MCF 10A (cell line): ENCODE measurements at regions not wholly inside any gene's neighbourhood (a gene's known extent, or its start where the extent isn't known, plus 50 kb on each side); places are given as distances from the start of the nearest gene placed in this dataset.

ENCODE experiments used
- BruUV-seq: library from RNA; stranded (reverse); fragments of 400-500 nt; replicated peaks from 2 replicates; lab custom pipeline; 2021; lab: Mats Ljungman, UMichigan
- CTCF ChIA-PET: fragments of 300-600 bp; sonication (Branson Sonifier 250); formaldehyde crosslinking; extraction: SDS; loops from one replicate; lab custom pipeline; 2021; ENCODE audit warnings: antibody characterized with exemption, inconsistent platforms; lab: Yijun Ruan, JAX
- POLR2A ChIA-PET: fragments of 300-600, 350-650 bp; sonication (Branson Sonifier 250); formaldehyde crosslinking; extraction: SDS; loops from one replicate; lab custom pipeline; 2020; ENCODE audit warnings: antibody characterized with exemption, inconsistent platforms; lab: Yijun Ruan, JAX
- DNase-seq: peaks from one replicate; pipeline ENCODE4 v3.0.0-alpha.2; 2018; ENCODE audit not compliant: unreplicated experiment
- H3K27ac Mint-ChIP-seq: one replicate; pipeline ENCODE4 v1.8.0; 2022; ENCODE audit warnings: mild to moderate bottlenecking, low read depth, mixed read lengths; ENCODE audit not compliant: unreplicated experiment
- H3K27me3 Mint-ChIP-seq: one replicate; pipeline ENCODE4 v1.8.0; 2022; ENCODE audit warnings: mixed read lengths; ENCODE audit not compliant: insufficient read depth, unreplicated experiment
- H3K36me3 Mint-ChIP-seq: one replicate; pipeline ENCODE4 v1.8.0; 2022; ENCODE audit warnings: mild to moderate bottlenecking, moderate library complexity, mixed read lengths; ENCODE audit not compliant: insufficient read depth, unreplicated experiment
- H3K4me1 Mint-ChIP-seq: one replicate; pipeline ENCODE4 v1.8.0; 2022; ENCODE audit warnings: mixed read lengths; ENCODE audit not compliant: insufficient read depth, unreplicated experiment
- H3K4me3 Mint-ChIP-seq: one replicate; pipeline ENCODE4 v1.8.0; 2022; ENCODE audit warnings: mild to moderate bottlenecking, moderate library complexity, mixed read lengths; ENCODE audit not compliant: unreplicated experiment
- H3K9me3 Mint-ChIP-seq: one replicate; pipeline ENCODE4 v1.8.0; 2022; ENCODE audit warnings: mixed read lengths; ENCODE audit not compliant: unreplicated experiment
- intact Hi-C: fragments of 100-400 bp; cut with micrococcal nuclease; formaldehyde crosslinking; loops from 2 replicates; pipeline ENCODE4 v1.14.1; 2022
- TF ChIP-seq, protein P1 (sequence below): fragments of 200-600 bp; IDR thresholded peaks from one replicate; pipeline ENCODE4 v1.8.0; 2022; ENCODE audit warnings: antibody characterized with exemption, mild to moderate bottlenecking; ENCODE audit not compliant: unreplicated experiment

DNA sequence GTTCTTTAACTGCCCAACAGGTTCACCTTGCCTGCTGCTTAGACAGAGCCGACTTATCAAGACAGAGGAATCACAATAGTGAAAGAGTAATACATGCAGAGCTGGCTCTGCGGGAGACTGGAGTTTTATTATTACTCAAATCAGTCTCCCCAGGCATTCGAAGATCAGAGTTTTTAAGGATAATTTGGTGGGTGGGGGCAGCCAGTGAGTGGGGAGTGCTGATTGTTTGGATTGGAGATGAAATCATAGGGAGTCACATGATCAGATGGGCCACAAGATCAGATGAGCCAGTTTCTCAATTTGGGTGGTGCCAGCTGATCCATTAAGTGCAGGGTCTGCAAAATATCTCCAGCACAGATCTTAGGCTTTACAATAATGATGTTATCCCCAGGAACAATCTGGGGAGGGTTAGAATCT lies 131.3 kb downstream of the AKR1D1 start:
- no peak overlapping the region for H3K4me3 Mint-ChIP-seq
- H3K27ac Mint-ChIP-seq, result no peak overlapping the region
- no peaks in the 10 kb centered on the region for H3K36me3 Mint-ChIP-seq
- TF ChIP-seq, protein P1, sequence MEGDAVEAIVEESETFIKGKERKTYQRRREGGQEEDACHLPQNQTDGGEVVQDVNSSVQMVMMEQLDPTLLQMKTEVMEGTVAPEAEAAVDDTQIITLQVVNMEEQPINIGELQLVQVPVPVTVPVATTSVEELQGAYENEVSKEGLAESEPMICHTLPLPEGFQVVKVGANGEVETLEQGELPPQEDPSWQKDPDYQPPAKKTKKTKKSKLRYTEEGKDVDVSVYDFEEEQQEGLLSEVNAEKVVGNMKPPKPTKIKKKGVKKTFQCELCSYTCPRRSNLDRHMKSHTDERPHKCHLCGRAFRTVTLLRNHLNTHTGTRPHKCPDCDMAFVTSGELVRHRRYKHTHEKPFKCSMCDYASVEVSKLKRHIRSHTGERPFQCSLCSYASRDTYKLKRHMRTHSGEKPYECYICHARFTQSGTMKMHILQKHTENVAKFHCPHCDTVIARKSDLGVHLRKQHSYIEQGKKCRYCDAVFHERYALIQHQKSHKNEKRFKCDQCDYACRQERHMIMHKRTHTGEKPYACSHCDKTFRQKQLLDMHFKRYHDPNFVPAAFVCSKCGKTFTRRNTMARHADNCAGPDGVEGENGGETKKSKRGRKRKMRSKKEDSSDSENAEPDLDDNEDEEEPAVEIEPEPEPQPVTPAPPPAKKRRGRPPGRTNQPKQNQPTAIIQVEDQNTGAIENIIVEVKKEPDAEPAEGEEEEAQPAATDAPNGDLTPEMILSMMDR, result no peak
- H3K27me3 Mint-ChIP-seq, result no peaks in the 10 kb centered on the region
- no TSS peak for BruUV-seq
- no peaks in the 10 kb centered on the region for H3K9me3 Mint-ChIP-seq
- peaks cover 14% of the 10 kb centered on the region for H3K4me1 Mint-ChIP-seq
- POLR2A ChIA-PET, result interaction anchor here (0.8 kb wide), 1 partner anchor 16 kb away, joined by 3 read pairs; no protein-coding TSS in a partner anchor
- no peak for DNase-seq
- CTCF ChIA-PET, result no interaction called here
- intact Hi-C loops, result no loop called here

DNA sequence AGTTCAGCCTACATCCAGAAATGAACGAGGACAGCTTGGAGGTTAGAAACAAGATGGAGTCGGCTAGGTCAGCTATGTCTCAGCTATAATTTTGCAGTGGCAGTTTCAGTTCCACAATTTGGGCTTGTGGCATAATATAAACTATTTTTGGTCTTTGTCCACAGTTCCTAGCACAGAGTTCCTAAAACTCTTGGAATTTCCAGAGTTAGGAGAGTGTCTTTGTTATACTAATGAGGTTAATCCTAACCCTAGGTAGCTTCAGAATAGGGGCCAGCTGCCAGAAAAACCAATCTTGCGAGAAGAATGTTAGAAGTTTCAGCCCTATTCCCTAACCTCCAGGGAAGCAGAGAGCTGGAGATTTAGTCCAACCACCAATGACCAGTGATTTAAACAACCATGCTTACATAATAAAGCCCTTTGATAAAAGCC lies 131.9 kb downstream of the AKR1D1 start:
- intact Hi-C loops, result no loop called here

DNA sequence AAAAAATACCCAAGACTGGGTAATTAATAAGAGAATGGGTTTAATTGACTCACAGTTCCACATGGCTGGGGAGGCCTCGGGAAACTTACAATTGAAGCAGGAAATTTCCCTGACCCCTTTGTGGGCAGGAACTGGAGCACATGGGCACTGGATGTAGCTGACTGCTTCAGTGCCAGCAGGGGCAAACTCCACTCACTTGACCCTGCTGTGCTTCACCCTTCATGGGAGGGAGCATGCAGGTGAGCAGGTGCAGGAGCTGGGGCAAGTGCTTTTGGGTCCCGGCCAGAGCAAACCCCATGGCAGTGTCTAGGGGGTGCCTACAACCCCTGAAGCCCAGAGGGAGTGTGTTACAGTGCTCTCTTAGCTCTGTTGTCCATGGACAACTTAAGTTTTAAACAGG lies 132.6 kb downstream of the AKR1D1 start:
- Mint-ChIP-seq H3K4me1 (peaks cover 14% of the 10 kb centered on the region), H3K4me3 (no peak overlapping the region), H3K27ac (no peak overlapping the region), H3K36me3 (no peaks in the 10 kb centered on the region), H3K9me3 (no peaks in the 10 kb centered on the region), H3K27me3 (no peaks in the 10 kb centered on the region)
- intact Hi-C loops, result no loop called here
- BruUV-seq, result no TSS peak
- CTCF ChIA-PET, result interaction anchor here (0.6 to 0.8 kb wide), 4 partner anchors 8 to 605 kb away, joined by 3 to 4 read pairs (median 3); no protein-coding TSS in a partner anchor
- TF ChIP-seq, protein P1, result no peak
- POLR2A ChIA-PET, result no interaction called here
- DNase-seq, result no peak

More for the DNA sequence above, 131.9 kb downstream of the AKR1D1 start:
- POLR2A ChIA-PET, result no interaction called here
- Mint-ChIP-seq H3K27ac (no peak overlapping the region), H3K27me3 (no peaks in the 10 kb centered on the region), H3K36me3 (no peaks in the 10 kb centered on the region), H3K9me3 (no peaks in the 10 kb centered on the region), H3K4me1 (peaks cover 14% of the 10 kb centered on the region), H3K4me3 (no peak overlapping the region)
- TF ChIP-seq, protein P1, result no peak
- CTCF ChIA-PET, result interaction anchor here (0.8 kb wide), 1 partner anchor 550 kb away, joined by 3 read pairs; no protein-coding TSS in a partner anchor
- no TSS peak for BruUV-seq
- DNase-seq, result no peak

DNA sequence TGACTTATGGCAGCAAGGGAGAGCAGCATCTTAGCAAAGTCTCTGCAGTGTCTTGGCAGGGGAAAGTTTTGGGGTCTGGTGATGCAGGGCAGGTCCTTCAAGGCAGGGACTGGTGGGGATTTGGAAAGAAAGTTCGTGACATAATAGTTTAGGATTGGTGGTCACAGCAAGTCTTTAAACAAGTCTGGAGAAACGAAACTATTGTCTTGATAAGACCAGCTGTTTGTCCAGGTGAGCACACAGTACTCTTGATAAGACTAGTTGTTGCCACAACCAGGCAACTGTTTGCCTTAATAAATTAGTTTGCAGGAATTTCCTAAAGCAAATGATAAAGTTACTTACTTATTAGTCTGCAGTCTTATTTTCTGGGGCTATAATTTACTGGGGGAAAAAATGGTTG lies 136.1 kb downstream of the AKR1D1 start:
- Mint-ChIP-seq H3K4me3 (no peak overlapping the region), H3K27me3 (no peaks in the 10 kb centered on the region), H3K9me3 (no peaks in the 10 kb centered on the region), H3K4me1 (no peaks in the 10 kb centered on the region), H3K36me3 (no peaks in the 10 kb centered on the region), H3K27ac (no peak overlapping the region)
- no peak for DNase-seq
- intact Hi-C loops, result no loop called here
- CTCF ChIA-PET, result no interaction called here
- TF ChIP-seq, protein P1, result no peak
- POLR2A ChIA-PET, result interaction anchor here (0.6 kb wide), 1 partner anchor 210 kb away, joined by 4 read pairs; no protein-coding TSS in a partner anchor
- BruUV-seq, result no TSS peak
